NOMO-1 treated with DMSO at 0.1 percent for 48 hours (cell line): ENCODE measurements at regions not wholly inside any gene's neighbourhood (a gene's known extent, or its start where the extent isn't known, plus 50 kb on each side); places are given as distances from the start of the nearest gene placed in this dataset.
A peak's percentile ranks its signal among the peaks of the same experiment; 100 is the strongest.
"Not testable (repeated sequence)": the region's sequence is repeated elsewhere in the genome, so short reads cannot be mapped to it uniquely, and the experiment has no call there.

Experiments
- DNase-seq: peaks from one replicate; lab custom pipeline; 2025; ENCODE audit not compliant: unreplicated experiment; lab: John Stamatoyannopoulos, UW

DNA sequence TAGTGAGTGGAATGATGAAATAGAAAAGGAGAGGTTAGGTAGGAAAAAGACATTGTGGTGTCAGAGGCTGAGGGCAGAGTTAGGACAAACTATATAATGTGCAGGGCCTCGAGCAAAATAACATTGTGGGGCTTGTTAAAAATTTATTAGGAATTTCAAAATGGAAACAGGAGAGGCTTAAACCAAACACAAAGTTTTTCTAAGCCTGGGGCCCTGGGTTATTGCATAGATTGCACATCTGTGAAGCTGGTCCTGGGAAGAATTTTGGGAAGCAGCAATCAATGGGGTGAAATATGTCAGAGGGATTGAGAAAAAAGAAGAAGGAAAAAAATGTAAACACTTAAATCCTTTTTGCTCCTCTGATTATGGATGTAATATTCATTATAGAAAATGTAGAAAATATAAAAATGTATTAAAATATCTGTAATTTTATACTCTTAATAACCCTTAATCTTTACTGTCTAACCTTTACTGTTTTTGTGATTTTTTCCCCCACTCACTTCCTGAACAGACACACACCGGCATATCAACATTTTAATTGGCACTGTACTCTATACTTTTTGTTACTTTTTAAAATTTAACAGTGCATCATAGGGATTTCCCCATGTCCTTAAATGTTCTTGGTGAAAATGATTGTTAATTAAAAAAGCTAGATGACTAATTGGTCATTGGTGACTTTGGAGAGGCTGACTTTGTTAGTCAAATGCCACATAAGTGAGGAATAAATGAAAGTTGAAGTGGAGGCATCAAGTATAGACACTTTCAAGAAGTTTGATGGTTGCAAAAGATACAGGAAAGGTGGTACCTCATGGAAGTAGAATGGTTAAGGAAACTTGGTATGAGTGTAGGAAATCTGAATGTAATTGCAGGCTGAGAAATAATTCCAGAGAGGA lies 183.4 kb downstream of the NFKBIZ start:
- no peak for DNase-seq

DNA sequence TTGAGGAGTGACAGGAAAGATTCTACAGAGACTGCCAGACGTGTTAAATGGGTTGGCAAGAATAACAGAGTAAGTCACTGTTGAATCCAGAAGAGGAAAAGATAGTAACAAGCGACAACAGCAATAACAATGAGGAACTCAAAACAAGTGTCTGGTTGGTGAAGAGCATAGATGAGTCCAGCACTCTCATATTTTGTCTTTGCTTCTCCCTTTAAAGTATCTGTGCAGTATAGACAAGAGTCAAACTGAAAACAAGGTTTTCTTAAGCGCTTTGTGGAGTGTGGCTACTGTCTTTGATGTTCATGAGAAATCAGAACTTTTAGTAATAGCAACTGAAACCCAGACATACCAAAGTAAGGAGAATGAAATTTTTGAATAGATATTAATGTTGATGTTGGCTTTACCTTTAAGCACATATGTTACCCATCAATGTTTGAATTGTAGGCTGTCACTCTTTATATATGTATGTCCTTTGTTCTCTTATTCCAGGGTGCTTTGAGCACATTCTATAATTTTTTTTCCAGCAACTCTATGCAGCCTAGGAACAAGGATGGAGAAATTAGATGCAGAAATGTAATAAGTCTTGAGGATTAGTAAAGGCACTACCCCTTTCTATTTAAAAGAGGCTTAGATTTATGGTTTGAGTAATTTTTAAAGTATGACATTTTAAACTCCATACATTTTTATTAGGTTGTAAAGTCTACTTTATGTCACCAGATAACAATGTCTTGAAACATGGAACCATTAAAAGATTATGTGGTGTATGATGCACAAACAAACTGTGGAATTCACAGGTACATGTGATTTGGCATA lies 185.5 kb downstream of the NFKBIZ start:
- DNase-seq, result no peak

DNA sequence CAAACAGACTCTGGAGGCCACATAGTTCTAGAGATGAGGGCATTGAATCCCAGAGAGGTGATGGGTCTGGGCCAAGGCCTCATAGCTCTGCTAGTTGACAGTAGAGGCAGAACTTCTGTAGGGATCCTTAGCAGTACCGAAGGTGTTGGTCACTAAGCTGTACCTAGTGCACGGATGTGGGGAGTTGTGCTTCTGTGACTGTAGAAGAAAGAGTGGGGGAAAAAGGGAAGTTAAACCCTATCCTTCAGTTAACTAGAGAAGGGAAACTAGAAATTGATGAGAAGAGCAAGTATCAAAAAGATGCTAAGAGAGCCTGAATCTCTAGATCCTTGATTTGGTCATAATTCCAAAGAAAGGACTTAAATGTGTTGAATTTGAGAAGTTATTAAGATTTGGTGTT lies 186.7 kb downstream of the NFKBIZ start:
- DNase-seq, result peak; percentile 76

DNA sequence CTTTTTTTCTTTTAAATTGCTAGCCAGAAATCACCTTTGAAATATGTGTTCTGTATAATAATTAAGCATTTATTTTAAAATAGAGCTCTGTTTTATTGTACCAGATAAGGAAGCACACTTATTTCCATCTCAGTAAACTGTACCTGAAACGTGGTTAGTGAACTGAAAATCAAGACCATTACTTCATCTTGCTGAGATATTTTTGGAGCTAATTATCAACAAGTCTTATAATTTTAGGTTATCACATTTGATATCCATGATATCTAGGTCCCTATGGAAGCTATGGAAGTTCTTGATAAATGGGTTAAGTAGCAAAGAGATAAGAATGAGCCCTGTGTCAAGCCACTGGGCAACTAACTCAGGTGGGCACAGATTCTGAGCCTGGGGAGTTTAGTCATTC lies 187.2 kb downstream of the NFKBIZ start:
- no peak for DNase-seq

DNA sequence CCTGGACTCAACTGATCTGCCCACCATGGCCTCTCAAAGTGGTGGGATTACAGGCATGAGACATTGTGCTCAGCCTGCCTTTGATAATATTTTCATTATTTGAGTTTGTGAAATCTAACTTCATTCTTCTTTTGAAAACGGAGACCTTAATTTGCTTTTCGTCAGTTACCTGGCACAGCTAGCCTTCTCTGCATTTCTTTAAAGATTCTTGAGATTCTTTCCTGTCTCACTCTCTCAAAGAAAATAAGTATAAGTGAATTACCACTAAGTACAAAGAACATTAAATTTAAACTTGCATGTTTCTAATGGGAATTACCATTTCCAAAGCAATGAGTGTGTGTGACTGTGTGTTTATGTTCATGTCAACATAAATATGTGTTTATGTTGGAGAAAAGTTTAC lies 187.9 kb downstream of the NFKBIZ start:
- DNase-seq, result no peak

DNA sequence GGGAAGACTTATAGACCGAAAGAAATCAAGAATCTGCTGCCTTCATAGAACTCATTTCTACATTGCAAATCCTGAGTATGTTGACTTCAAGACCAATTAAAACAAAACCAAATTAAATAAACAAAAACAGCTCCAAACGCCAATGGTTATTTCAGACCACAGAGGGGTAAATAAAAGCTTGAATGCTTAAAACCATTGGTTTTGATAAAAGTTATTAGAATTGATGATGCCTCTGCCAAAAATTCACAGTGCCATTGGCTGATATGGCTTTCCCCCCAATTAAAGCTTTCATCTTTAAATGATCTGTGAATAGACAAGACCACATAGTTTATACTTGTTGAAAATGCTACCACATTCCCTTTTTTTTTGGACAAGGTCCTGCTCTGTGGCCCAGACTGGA lies 188.5 kb downstream of the NFKBIZ start:
- no peak for DNase-seq

DNA sequence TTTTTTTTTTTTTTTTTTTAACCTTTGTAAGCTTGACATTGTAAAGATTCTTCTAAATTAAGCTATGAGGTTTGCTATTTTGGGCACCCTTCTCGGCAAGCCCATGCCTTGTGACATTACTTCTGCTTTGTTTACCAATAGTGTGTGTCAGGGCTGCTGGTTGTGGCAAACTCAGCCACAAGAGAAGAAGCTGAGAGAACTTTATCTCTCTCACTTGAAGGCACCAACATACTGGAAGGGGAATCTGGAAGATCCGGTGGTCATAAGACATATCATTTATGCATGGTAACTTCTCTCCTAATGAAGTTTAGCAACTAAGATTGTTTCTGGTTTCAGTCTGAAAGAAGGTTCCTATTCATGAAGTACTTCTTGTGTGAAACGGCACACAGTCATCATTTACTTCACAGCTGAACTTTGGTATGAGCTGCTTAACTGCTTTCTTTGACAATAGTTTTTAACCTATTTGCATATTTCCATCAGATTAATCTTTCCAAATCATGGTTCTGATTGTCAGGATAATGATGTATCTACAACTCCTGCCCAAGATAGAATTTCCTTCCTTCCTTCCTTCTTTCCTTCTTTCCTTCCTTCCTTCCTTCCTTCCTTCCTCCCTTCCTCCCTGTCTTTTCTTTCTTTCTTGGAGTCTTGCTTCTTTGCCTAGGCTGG lies 189.3 kb downstream of the NFKBIZ start:
- peak; percentile 66 for DNase-seq

DNA sequence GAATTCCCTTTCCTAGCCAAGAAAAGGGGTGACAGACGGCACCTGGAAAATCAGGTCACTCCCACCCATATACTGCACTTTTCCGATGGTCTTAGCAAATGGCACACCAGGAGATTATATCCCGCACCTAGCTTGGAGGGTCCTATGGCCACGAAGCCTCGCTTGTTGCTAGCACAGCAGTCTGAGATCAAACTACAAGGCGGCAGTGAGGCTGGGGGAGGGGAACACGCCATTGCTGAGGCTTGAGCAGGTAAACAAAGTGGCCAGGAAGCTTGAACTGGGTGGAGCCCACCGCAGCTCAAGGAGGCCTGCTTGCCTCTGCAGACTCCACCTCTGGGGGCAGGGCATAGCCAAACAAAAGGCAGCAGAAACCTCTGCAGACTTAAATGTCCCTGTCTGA lies 190.8 kb downstream of the NFKBIZ start:
- DNase-seq, result not testable (repeated sequence)

DNA sequence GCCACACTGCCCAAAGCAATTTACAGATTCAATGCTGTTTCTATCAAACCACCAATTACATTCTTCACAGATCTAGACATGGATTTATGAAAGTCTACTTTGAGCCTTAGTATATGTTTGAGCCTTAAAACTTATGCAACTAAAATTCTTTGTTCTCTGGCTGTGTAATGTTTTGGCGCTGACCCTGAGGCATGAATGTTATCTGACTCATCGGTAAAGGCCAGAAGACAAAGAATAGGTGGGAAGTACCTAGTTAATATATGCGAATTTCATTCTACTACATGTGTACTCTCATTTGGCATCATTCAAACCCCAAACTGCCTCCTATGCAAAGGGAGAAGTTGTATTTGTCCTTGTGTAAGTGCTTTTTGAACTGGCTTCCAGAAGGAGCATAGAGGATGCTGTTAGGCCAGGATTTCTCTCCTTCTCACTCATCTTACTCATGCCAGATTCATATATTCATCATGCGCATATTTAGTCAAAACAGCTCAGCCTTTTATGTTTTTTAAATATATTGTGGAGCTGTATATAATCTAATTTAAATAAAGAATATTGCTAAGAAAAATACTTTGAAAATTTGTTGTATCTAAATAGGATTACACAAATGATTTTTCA lies 204.2 kb downstream of the NFKBIZ start:
- DNase-seq, result no peak

DNA sequence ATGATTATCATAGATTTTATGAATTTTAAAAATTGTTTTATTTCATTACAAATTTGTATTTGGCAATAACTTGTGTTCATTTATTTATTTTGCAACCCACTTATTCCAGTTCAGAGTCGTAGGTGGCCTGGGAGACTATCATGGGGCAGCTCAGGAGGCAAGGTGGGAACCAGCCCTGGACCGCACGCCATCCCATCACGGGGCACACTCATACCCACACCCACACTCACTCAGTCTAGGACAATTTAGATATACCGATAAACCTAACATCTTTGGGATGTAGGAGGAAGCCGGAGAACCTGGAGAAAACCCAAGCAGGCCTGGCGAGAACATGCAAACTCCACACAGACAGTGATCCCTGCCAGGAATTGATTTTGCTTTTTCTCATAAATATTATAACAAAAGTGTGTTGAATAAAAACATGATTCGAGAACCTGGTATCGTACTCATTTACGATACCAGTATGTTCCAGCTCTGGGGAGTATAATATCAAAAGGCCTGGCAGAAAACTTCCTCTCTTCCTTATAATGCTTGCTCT lies 205.3 kb downstream of the NFKBIZ start:
- DNase-seq, result no peak

DNA sequence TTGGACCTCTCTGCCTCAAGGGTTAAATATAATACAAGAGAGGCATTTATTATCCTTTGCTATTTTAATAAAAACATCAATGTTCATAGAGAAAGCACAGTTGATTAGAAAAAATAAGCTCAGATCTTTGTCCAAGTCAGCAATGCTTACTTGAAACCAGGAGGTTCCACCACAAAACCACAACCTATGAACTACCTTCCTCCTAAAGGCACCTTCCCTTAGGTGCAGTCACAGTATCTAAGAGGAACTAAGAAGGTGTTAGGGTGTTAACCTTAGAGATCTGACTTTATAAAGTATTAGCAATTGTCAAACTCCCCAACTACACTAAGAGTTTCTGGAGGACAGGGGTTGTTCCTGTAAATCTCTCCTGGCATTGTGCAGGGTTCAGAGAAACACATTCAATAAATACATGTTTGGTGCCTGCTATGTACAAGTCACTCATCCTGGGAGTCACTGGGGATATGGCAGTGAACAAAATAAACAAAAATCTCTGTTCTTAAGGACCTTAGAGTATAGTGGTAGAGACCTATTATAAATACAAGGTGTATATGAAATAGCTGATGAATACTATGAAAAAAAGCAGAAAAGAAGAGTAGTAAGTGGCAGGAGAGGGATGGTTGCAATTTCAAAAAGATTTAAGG lies 208.6 kb downstream of the NFKBIZ start:
- no peak for DNase-seq

DNA sequence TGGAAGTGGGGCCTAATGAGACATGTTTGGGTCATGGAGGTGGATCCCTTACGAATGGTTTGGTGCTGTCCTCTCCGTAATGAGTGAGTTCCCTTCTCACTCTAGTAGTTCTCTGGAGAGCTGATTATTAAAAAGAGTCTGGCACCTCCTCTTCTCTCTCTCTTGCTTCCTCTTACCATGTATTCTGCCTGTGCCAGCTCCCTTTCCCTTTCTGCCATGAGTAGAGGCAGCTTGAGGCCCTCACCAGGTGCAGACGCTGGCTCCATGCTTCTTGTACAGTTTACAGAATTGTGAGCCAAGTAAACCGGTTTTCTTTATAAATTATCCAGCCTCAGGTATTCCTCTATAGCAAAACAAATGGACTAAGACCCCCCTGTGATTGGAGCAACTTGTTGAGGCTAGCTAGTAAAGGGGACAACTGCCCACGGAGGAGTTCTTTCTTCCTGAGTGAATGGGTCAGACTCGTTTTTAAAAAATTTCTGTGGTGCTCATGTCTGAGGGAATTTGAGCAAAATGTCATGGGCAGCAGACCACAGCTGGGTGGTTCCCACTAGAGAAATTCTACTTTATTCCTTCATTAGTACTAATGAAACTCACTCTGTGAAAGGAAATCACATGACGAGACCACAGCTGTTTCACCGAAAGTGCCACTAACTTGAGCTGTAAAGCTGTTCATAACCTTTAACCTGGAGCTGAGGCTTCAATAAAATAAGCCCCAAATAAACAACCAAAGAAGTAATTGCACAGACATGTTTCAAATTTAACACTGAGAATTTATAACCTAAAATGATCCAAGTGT lies 210.0 kb downstream of the NFKBIZ start:
- no peak for DNase-seq

DNA sequence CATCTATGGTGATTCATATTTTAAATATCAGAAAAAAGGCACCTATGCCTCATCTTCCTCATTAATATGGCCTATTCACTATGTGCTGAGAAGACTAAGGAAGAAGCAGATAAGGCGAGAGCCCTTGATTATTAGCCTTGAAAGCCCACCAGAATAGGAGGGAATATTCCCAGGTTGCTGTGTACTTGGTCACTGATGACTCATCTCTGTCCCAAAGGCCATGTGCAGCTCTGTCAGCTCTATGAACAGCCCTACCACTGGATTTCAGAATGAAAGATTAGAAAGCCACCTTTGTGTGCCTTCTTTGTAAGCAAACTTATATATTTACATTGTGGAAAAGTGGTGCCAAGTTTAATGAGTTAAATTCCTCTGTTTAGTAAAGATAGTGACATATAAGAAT lies 211.5 kb downstream of the NFKBIZ start:
- no peak for DNase-seq

DNA sequence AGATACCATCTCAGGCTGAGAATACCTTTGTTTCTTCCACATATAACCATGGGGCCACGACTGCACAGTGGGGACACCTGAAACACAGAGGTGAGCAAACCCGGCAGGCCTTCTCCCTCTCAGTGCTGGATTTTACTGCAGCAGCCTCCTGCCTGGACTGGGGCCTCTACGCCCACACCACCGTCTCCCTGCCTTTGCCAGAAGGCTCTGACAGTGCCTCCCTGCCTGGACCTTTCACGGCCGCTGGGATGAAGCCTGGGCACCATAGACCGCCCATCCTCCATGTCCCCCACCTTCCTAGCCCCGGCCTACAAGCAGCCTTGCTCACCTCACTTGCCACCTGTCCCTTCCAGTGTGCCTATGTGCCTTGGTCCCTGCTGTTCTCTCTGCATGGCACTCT lies 214.3 kb downstream of the NFKBIZ start:
- DNase-seq, result no peak

DNA sequence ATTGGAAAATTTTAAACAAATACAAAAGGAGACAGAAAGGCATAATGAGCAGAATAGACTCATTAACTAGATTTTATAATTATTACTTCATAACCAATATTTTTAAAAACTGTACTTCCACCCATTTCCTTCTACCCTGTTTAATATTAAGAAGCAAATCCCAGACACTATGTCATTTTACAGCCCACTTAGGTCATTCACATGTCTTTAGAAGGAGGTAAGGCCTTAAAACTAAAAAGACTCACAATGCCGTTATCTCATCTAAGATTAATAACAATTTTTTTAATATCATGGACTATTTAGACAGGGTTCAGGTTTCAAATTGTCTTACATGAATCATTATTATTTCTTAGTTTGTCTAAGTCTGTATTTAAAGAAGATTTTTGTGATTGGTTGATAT lies 217.2 kb downstream of the NFKBIZ start:
- DNase-seq, result no peak

DNA sequence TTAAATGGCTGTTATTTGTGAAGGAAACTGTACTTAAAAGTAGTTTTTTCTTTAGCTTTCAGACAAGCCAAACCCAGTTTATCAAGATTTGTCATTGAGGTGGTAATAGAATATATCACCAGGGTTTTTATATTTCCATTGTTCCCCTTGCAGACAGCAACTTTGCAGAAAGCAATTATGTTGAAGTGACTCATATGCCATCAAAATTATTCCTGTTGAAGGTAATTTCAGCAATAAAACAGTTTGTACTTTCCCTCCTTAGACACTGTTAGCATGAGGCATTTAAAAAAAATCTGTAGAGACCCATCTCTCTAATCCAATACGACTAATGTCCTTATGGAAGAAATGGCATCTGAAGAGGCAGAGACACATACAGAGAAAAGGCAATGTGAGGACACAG lies 219.0 kb downstream of the NFKBIZ start:
- no peak for DNase-seq

DNA sequence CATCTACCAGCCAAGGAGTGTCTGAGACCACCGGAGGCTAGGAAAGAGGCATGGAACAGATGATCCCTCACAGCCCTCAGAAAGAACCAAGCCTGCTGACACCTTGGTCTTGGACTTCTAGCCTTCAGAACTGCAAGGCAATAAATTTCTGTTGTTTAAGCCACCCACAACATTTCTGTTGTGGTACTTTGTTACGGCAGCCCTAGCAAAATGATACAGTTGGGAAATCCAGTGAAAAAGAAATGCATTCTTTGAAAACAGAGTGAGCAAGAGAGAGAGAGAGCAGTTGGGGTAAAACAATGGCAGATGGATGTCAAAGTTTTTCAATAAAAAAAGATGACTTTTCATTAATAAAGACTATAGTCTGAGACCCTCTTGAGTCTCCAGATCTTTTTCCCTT lies 219.4 kb downstream of the NFKBIZ start:
- no peak for DNase-seq

DNA sequence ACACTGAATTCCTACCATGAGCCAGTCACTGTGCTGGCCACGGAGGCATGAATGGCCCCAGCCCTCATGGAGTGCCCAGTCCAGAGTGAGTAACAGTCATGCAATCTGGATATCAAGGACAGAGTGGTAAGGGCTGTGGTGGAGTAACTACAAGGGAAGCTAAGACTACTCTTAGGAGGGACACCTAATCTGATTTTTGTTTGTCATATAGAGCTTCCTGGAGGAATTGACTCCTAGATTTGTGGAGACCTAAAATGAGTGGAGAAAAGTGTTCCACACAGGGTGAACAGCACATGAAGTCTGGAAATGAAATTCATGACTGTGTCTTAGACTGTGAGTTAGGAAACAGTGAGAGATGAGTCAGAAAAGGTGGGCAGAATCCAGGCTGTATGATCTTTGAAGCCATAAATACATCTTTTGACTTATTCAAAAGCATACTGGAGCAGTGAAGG lies 219.9 kb downstream of the NFKBIZ start:
- no peak for DNase-seq

DNA sequence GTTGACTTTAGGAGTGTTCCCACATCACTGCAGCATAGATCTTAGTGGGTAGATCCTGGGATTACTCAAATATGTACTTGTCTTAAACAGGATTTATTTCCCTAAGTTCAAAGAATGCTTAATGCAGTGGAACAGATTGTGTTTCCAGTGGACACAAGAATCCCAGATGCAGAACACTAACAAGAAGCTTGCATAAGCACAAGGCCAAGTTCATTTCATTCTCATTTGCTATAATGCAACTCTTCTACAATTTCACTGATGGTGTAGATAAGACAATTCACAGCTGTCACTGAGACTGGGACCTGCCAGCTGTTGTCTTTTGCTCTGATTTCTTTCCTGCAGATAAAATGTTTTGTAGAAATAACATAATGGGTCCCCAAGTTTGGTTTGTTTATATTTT lies 225.6 kb downstream of the NFKBIZ start:
- no peak for DNase-seq

DNA sequence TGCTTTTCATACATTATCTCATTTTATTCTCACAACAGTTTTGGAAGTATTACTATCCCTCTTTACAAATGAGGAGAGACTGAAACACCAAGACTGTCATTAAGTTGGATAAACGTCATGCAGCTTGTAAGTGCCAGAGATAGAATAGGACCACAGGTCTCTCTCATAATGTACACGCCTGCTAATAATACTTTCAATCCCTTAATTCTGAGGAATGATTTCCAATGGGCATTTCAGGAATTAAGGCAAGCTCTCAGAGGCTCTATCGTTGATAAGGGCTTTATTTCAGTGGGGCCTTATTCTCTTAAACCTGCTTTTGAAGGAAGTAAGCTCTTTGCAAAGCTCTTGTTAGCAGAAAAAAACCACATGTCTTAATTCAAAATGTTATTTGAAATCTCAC lies 229.1 kb downstream of the NFKBIZ start:
- DNase-seq, result no peak
